Mesenchymal stem cell (in vitro differentiated cells and primary cell): ENCODE measurements at regions not wholly inside any gene's neighbourhood (a gene's known extent, or its start where the extent isn't known, plus 50 kb on each side); places are given as distances from the start of the nearest gene placed in this dataset.

ENCODE experiments used
- DNase-seq: peaks from one replicate; pipeline ENCODE4 v3.0.0-alpha.2; 2013
- H2AFZ ChIP-seq: one replicate; pipeline ENCODE4 v1.6.1; 2013; ENCODE audit warnings: low read depth, mild to moderate bottlenecking, control low read depth, inconsistent platforms, low read length, moderate library complexity
- H2AK5ac ChIP-seq: 2 replicates; pipeline ENCODE4 v1.6.1; 2013; ENCODE audit warnings: low read length, moderate library complexity, mild to moderate bottlenecking, inconsistent platforms; ENCODE audit not compliant: severe bottlenecking
- H2BK120ac ChIP-seq: one replicate; pipeline ENCODE4 v1.6.1; 2013; ENCODE audit warnings: low read depth, mild to moderate bottlenecking, inconsistent platforms, low read length, moderate library complexity
- H2BK12ac ChIP-seq, 2 experiments: one replicate each; pipeline ENCODE4 v1.6.1; 2013; ENCODE audit warnings: inconsistent platforms in 2 of 2, low read length in 2 of 2, mild to moderate bottlenecking in 2 of 2, moderate library complexity in 2 of 2, control low read depth in 1 of 2
- H2BK15ac ChIP-seq: one replicate; pipeline ENCODE4 v1.6.1; 2013; ENCODE audit warnings: mild to moderate bottlenecking, low read depth, inconsistent platforms; ENCODE audit not compliant: poor library complexity, severe bottlenecking
- H2BK5ac ChIP-seq: 2 replicates; pipeline ENCODE4 v1.6.1; 2013; ENCODE audit warnings: low read depth, mild to moderate bottlenecking, low read length, control low read depth, inconsistent platforms; ENCODE audit not compliant: poor library complexity, severe bottlenecking
- H3K14ac ChIP-seq, 2 experiments: one replicate each; pipeline ENCODE4 v1.6.1; 2013; ENCODE audit warnings: inconsistent platforms in 2 of 2, low read length in 2 of 2, control low read depth in 1 of 2, mild to moderate bottlenecking in 1 of 2, moderate library complexity in 1 of 2
- H3K18ac ChIP-seq, 2 experiments: one replicate each; pipeline ENCODE4 v1.6.1; 2013; ENCODE audit warnings: inconsistent platforms in 2 of 2, low read length in 2 of 2, control low read depth in 1 of 2, low read depth in 1 of 2, mild to moderate bottlenecking in 1 of 2
- H3K23ac ChIP-seq, 2 experiments: one replicate each; pipeline ENCODE4 v1.6.1; 2013; ENCODE audit warnings: inconsistent platforms in 2 of 2, low read length in 2 of 2, mild to moderate bottlenecking in 2 of 2, moderate library complexity in 2 of 2, control low read depth in 1 of 2
- H3K27ac ChIP-seq: 2 replicates; pipeline ENCODE4 v1.5.1; 2013; ENCODE audit warnings: mild to moderate bottlenecking, moderate library complexity, low read length, control low read depth, inconsistent platforms; ENCODE audit not compliant: poor library complexity, severe bottlenecking
- H3K27me3 ChIP-seq, 2 experiments: 2 replicates each; pipeline versions ENCODE4 v1.6.1 to v1.7.0; 2013; ENCODE audit warnings: low read length in 2 of 2, mild to moderate bottlenecking in 2 of 2, moderate library complexity in 2 of 2, control low read depth in 1 of 2, inconsistent platforms in 1 of 2; ENCODE audit not compliant: control insufficient read depth in 1 of 2, insufficient read depth in 1 of 2
- H3K36me3 ChIP-seq, 2 experiments: 2 replicates each; pipeline versions ENCODE4 v1.6.1 to v1.7.0; 2013; ENCODE audit warnings: low read length in 2 of 2, control low read depth in 1 of 2, inconsistent platforms in 1 of 2, low read depth in 1 of 2, mild to moderate bottlenecking in 1 of 2; ENCODE audit not compliant: insufficient read depth in 2 of 2, control insufficient read depth in 1 of 2
- H3K4ac ChIP-seq, 2 experiments: one replicate each; pipeline ENCODE4 v1.6.1; 2013; ENCODE audit warnings: inconsistent platforms in 2 of 2, low read length in 2 of 2, mild to moderate bottlenecking in 2 of 2, moderate library complexity in 2 of 2, control low read depth in 1 of 2, low read depth in 1 of 2
- H3K4me1 ChIP-seq: 2 replicates; pipeline ENCODE4 v1.6.1; 2013; ENCODE audit warnings: low read depth, low read length, control low read depth; ENCODE audit not compliant: control insufficient read depth, insufficient read depth
- H3K4me2 ChIP-seq: 2 replicates; pipeline ENCODE4 v1.6.1; 2013; ENCODE audit warnings: low read length, mild to moderate bottlenecking, inconsistent platforms; ENCODE audit not compliant: poor library complexity, severe bottlenecking
- H3K4me3 ChIP-seq, 2 experiments: 2 replicates each; pipeline versions ENCODE4 v1.5.1 to v1.7.0; 2013; ENCODE audit warnings: low read length in 2 of 2, mild to moderate bottlenecking in 2 of 2, control low read depth in 1 of 2, low read depth in 1 of 2; ENCODE audit not compliant: insufficient read depth in 1 of 2
- H3K79me1 ChIP-seq: replicated peaks from 2 replicates; pipeline ENCODE4 v1.6.1; 2013; ENCODE audit warnings: mild to moderate bottlenecking, control low read depth, low read length, inconsistent platforms; ENCODE audit not compliant: poor library complexity, severe bottlenecking
- H3K9ac ChIP-seq: 2 replicates; pipeline ENCODE4 v1.7.0; 2013; ENCODE audit warnings: mild to moderate bottlenecking, low read length, moderate library complexity
- H3K9me3 ChIP-seq: 2 replicates; pipeline ENCODE4 v1.7.0; 2013; ENCODE audit warnings: mild to moderate bottlenecking, low read length; ENCODE audit not compliant: control insufficient read depth
- H4K8ac ChIP-seq: one replicate; pipeline ENCODE4 v1.6.1; 2013; ENCODE audit warnings: inconsistent platforms, mild to moderate bottlenecking, low read length, moderate library complexity
- H4K91ac ChIP-seq: one replicate; pipeline ENCODE4 v1.6.1; 2013; ENCODE audit warnings: mild to moderate bottlenecking, low read length, inconsistent platforms
- WGBS: methylation state at CpG from one replicate; pipeline ENCODE4 v1.1.7; 2013; ENCODE audit warnings: mixed read lengths; 5-methylcytosine and 5-hydroxymethylcytosine counted together

- H3K18ac ChIP-seq: no peak overlapping the region
- no peaks in the 10 kb centered on the region for H3K4me1 ChIP-seq
- no peak overlapping the region for H4K91ac ChIP-seq
- no peak overlapping the region for H2BK15ac ChIP-seq
- H3K9ac ChIP-seq: no peak overlapping the region
- H3K9me3 ChIP-seq: no peaks in the 10 kb centered on the region
- 64% methylated on average over 5 of the region's 7 CpGs for WGBS
- H3K23ac ChIP-seq: no peak overlapping the region
- H3K14ac ChIP-seq: no peak overlapping the region
- H2BK5ac ChIP-seq: no peak overlapping the region
- H3K4ac ChIP-seq: no peak overlapping the region
- no peaks in the 10 kb centered on the region for H3K36me3 ChIP-seq
- H3K79me1 ChIP-seq: no peaks in the 10 kb centered on the region
- DNase-seq: no peak
- H3K27ac ChIP-seq: no peak overlapping the region
- no peak overlapping the region for H2AK5ac ChIP-seq
- no peak overlapping the region for H2BK120ac ChIP-seq
- no peak overlapping the region for H2AFZ ChIP-seq
- no peak overlapping the region for H3K4me2 ChIP-seq
- peaks cover 0 to 51% of the 10 kb centered on the region in 2 experiments for H3K27me3 ChIP-seq
- no peak overlapping the region for H3K4me3 ChIP-seq
- no peak overlapping the region for H4K8ac ChIP-seq
- no peak overlapping the region for H2BK12ac ChIP-seq
Measured at GRCh38 chr1:30418939-30419720, 304.3 kb downstream of the MATN1 start.

- H3K4me1 ChIP-seq: no peaks in the 10 kb centered on the region
- no peak overlapping the region for H3K14ac ChIP-seq
- H2AFZ ChIP-seq: no peak overlapping the region
- no peak overlapping the region for H3K18ac ChIP-seq
- no peak for DNase-seq
- no peak overlapping the region for H3K4me3 ChIP-seq
- WGBS: 77% methylated on average over 10 of the region's 10 CpGs
- H3K4ac ChIP-seq: no peak overlapping the region
- no peak overlapping the region for H3K23ac ChIP-seq
- H4K8ac ChIP-seq: no peak overlapping the region
- no peak overlapping the region for H2BK5ac ChIP-seq
- H3K9ac ChIP-seq: no peak overlapping the region
- no peaks in the 10 kb centered on the region for H3K36me3 ChIP-seq
- H2BK120ac ChIP-seq: no peak overlapping the region
- no peak overlapping the region for H2AK5ac ChIP-seq
- no peak overlapping the region for H4K91ac ChIP-seq
- no peak overlapping the region for H3K27ac ChIP-seq
- no peak overlapping the region for H3K4me2 ChIP-seq
- H3K9me3 ChIP-seq: no peaks in the 10 kb centered on the region
- no peak overlapping the region for H2BK12ac ChIP-seq
- H3K27me3 ChIP-seq: peaks cover 0 to 51% of the 10 kb centered on the region in 2 experiments
- no peak overlapping the region for H2BK15ac ChIP-seq
- no peaks in the 10 kb centered on the region for H3K79me1 ChIP-seq
Measured at GRCh38 chr1:30418061-30418938, 305.1 kb downstream of the MATN1 start.

- H2BK15ac ChIP-seq: no peak overlapping the region
- H3K4me3 ChIP-seq: no peak overlapping the region
- H2AK5ac ChIP-seq: no peak overlapping the region
- H3K4ac ChIP-seq: no peak overlapping the region
- H3K27ac ChIP-seq: no peak overlapping the region
- no peaks in the 10 kb centered on the region for H3K9me3 ChIP-seq
- H4K8ac ChIP-seq: no peak overlapping the region
- H3K9ac ChIP-seq: no peak overlapping the region
- no peak overlapping the region for H2BK5ac ChIP-seq
- H2BK12ac ChIP-seq: no peak overlapping the region
- H3K36me3 ChIP-seq: no peaks in the 10 kb centered on the region
- no peak overlapping the region for H3K23ac ChIP-seq
- no peaks in the 10 kb centered on the region for H3K79me1 ChIP-seq
- 73% methylated on average over 3 of the region's 3 CpGs for WGBS
- no peak overlapping the region for H3K4me2 ChIP-seq
- H3K4me1 ChIP-seq: no peaks in the 10 kb centered on the region
- no peak overlapping the region for H2AFZ ChIP-seq
- H4K91ac ChIP-seq: no peak overlapping the region
- DNase-seq: no peak
- no peak overlapping the region for H3K18ac ChIP-seq
- peaks cover 0 to 51% of the 10 kb centered on the region in 2 experiments for H3K27me3 ChIP-seq
- H3K14ac ChIP-seq: no peak overlapping the region
- H2BK120ac ChIP-seq: no peak overlapping the region
Measured at GRCh38 chr1:30417701-30418046, 305.7 kb downstream of the MATN1 start.

GRCh38 chr1:30417001-30417700, 306.2 kb downstream of the MATN1 start:
- H3K4me1 ChIP-seq: no peaks in the 10 kb centered on the region
- H3K9ac ChIP-seq: no peak overlapping the region
- H4K8ac ChIP-seq: no peak overlapping the region
- H3K79me1 ChIP-seq: no peaks in the 10 kb centered on the region
- H3K14ac ChIP-seq: no peak overlapping the region
- no peak overlapping the region for H2BK12ac ChIP-seq
- WGBS: 86% methylated on average over 11 of the region's 11 CpGs
- H3K27ac ChIP-seq: no peak overlapping the region
- no peak overlapping the region for H3K18ac ChIP-seq
- H2BK15ac ChIP-seq: no peak overlapping the region
- no peak overlapping the region for H3K23ac ChIP-seq
- H3K36me3 ChIP-seq: no peaks in the 10 kb centered on the region
- H3K4ac ChIP-seq: no peak overlapping the region
- H2AFZ ChIP-seq: no peak overlapping the region
- H2BK5ac ChIP-seq: no peak overlapping the region
- no peak overlapping the region for H4K91ac ChIP-seq
- no peak overlapping the region for H3K4me2 ChIP-seq
- H2BK120ac ChIP-seq: no peak overlapping the region
- H2AK5ac ChIP-seq: no peak overlapping the region
- no peaks in the 10 kb centered on the region for H3K9me3 ChIP-seq
- H3K27me3 ChIP-seq: peaks cover 0 to 51% of the 10 kb centered on the region in 2 experiments
- no peak overlapping the region for H3K4me3 ChIP-seq
- no peak for DNase-seq
